ENCODE measurements at regions not wholly inside any gene's neighbourhood (a gene's known extent, or its start where the extent isn't known, plus 50 kb on each side); places are given as distances from the start of the nearest gene placed in this dataset.
A peak's percentile ranks its signal among the peaks of the same experiment; 100 is the strongest.

DNA sequence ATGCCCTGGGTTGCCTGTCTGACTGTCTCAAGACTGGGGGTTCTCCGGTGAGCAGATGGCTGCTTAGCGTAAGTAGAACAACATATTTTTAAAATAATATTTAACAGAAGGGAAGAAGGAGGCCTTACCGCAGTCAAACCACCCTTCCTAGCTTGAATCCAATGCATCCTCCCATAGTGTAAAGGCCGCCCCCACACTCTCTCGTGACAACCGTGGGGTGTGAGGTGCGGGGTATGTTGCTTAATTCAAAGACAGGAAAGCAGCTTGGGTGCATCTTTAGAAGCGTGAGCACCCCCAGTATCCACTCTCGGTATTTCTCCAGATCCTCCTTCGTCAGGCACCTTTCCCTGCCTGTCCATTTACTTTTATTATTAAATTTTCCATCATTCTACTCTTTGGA is 501.2 kb upstream of the CDH4 start:
- no peak overlapping the region for H3K27ac ChIP-seq
- TF ChIP-seq ZFX (IDR thresholded peaks at IDR 0.05) (no peak), CTCF (conservative IDR thresholded peaks at IDR 0.05) (no peak)

- TF ChIP-seq CTCF (conservative IDR thresholded peaks at IDR 0.05) (no peak), ZFX (IDR thresholded peaks at IDR 0.05) (no peak)
- H3K27ac ChIP-seq = no peak overlapping the region
Measured at GRCh38 chr20:60751826-60752225, 500.2 kb upstream of the CDH4 start.

GRCh38 chr20:60752741-60753420 is 499.2 kb upstream of the CDH4 start:
- H3K27ac ChIP-seq = 0 out of 2 replicates have a peak overlapping the region, but pooled peaks have one; percentile 4
- TF ChIP-seq CTCF (conservative IDR thresholded peaks at IDR 0.05) (no peak), ZFX (IDR thresholded peaks at IDR 0.05) (no peak)

DNA sequence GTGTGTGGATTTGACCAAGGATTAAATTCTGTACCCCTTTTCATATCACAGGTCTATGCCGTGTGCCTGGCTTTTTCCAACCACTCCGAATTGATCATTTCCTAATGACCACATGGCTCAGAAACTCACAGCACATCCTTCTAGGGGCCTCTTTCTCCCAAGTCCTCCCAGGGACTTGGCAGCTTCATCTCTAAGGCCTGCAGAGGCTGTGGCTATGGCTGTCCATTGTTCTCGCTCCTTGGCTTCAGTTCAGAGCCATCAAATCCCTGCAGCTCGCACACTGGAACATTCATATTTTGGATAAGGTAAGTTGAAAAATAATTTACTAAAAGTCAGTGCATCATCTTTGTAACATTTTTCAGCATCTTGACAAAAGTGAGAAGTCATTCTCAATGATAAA is 497.2 kb upstream of the CDH4 start:
- H3K27ac ChIP-seq = no peak overlapping the region
- TF ChIP-seq CTCF (conservative IDR thresholded peaks at IDR 0.05) (no peak), ZFX (IDR thresholded peaks at IDR 0.05) (no peak)

GRCh38 chr20:60759651-60760050 is 492.4 kb upstream of the CDH4 start:
- H3K27ac ChIP-seq = no peak overlapping the region
- no peak for TF ChIP-seq CTCF (conservative IDR thresholded peaks at IDR 0.05)
- no peak for TF ChIP-seq ZFX (IDR thresholded peaks at IDR 0.05)

GRCh38 chr20:60760256-60761000 is 491.6 kb upstream of the CDH4 start:
- no peak overlapping the region for H3K27ac ChIP-seq
- no peak for TF ChIP-seq CTCF (conservative IDR thresholded peaks at IDR 0.05)

GRCh38 chr20:60761056-60761455 is 491.0 kb upstream of the CDH4 start:
- H3K27ac ChIP-seq = no peak overlapping the region
- TF ChIP-seq ZFX (IDR thresholded peaks at IDR 0.05) (no peak), CTCF (conservative IDR thresholded peaks at IDR 0.05) (no peak)
